ENCODE measurements at regions not wholly inside any gene's neighbourhood (a gene's known extent, or its start where the extent isn't known, plus 50 kb on each side); places are given as distances from the start of the nearest gene placed in this dataset.
"Not testable (repeated sequence)": the region's sequence is repeated elsewhere in the genome, so short reads cannot be mapped to it uniquely, and the experiment has no call there.

GRCh38 chr10:36425131-36425797 is 700.1 kb upstream of the ANKRD30A start:
- H3K4me3 Mint-ChIP-seq = no peak overlapping the region
- no peaks in the 10 kb centered on the region for H3K4me1 Mint-ChIP-seq
- no peaks in the 10 kb centered on the region for H3K27me3 Mint-ChIP-seq
- H3K36me3 Mint-ChIP-seq (ENCODE audit: low read depth) = no peaks in the 10 kb centered on the region
- peaks cover 24% of the 10 kb centered on the region for H3K9me3 Mint-ChIP-seq
- no peak overlapping the region for H3K27ac Mint-ChIP-seq
- no peak for ATAC-seq (replicated peaks)

DNA sequence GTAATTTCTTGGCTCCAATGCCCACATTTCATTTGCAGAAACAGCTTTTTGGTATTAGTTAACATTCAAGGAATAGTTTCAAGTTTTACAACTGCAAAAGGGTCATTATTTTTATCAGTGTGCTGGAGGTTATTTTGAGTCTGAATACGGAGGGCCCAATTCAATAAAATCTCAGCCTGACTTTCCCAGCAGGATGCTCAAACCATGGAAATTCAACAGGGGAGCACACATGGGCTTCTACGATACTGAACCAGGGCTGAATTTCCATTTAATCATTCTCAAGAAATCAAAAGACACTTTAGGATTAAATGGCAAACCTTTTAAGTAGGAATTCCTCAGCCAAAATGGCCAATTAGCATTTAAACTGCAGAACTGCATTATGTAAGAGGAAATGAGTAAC is 700.9 kb upstream of the ANKRD30A start:
- Mint-ChIP-seq H3K27me3 (no peaks in the 10 kb centered on the region), H3K9me3 (peaks cover 18% of the 10 kb centered on the region), H3K27ac (no peak overlapping the region), H3K4me3 (no peak overlapping the region), H3K36me3 (ENCODE audit: low read depth) (no peaks in the 10 kb centered on the region), H3K4me1 (no peaks in the 10 kb centered on the region)
- ATAC-seq (replicated peaks) = no peak

- Mint-ChIP-seq H3K27me3 (no peaks in the 10 kb centered on the region), H3K27ac (no peak overlapping the region), H3K4me3 (no peak overlapping the region), H3K9me3 (peaks cover 14% of the 10 kb centered on the region), H3K36me3 (ENCODE audit: low read depth) (no peaks in the 10 kb centered on the region), H3K4me1 (no peaks in the 10 kb centered on the region)
- no peak for ATAC-seq (replicated peaks)
These were observed 701.6 kb upstream of the ANKRD30A start for GRCh38 chr10:36423821-36424248.

- Mint-ChIP-seq H3K36me3 (ENCODE audit: low read depth) (no peaks in the 10 kb centered on the region), H3K9me3 (peaks cover 13% of the 10 kb centered on the region), H3K27ac (no peak overlapping the region), H3K4me3 (no peak overlapping the region), H3K4me1 (no peaks in the 10 kb centered on the region), H3K27me3 (no peaks in the 10 kb centered on the region)
- no peak for ATAC-seq (replicated peaks)
These were observed 703.4 kb upstream of the ANKRD30A start for GRCh38 chr10:36421992-36422391.

GRCh38 chr10:36416513-36416912 is 708.9 kb upstream of the ANKRD30A start:
- Mint-ChIP-seq H3K36me3 (ENCODE audit: low read depth) (no peaks in the 10 kb centered on the region), H3K9me3 (peaks cover 17% of the 10 kb centered on the region), H3K4me1 (no peaks in the 10 kb centered on the region), H3K4me3 (no peak overlapping the region), H3K27ac (no peak overlapping the region), H3K27me3 (no peaks in the 10 kb centered on the region)
- no peak for ATAC-seq (replicated peaks)

GRCh38 chr10:36412942-36413341 is 712.5 kb upstream of the ANKRD30A start:
- no peak overlapping the region for H3K4me3 Mint-ChIP-seq
- H3K9me3 Mint-ChIP-seq = peaks cover 20% of the 10 kb centered on the region
- H3K4me1 Mint-ChIP-seq = no peaks in the 10 kb centered on the region
- ATAC-seq (replicated peaks) = no peak
- H3K27me3 Mint-ChIP-seq = no peaks in the 10 kb centered on the region
- no peaks in the 10 kb centered on the region for H3K36me3 Mint-ChIP-seq (ENCODE audit: low read depth)
- no peak overlapping the region for H3K27ac Mint-ChIP-seq

- not testable (repeated sequence) for ATAC-seq (replicated peaks); H3K27me3 Mint-ChIP-seq; H3K4me3 Mint-ChIP-seq; H3K27ac Mint-ChIP-seq; H3K9me3 Mint-ChIP-seq; H3K36me3 Mint-ChIP-seq (ENCODE audit: low read depth); H3K4me1 Mint-ChIP-seq
These were observed 725.2 kb upstream of the ANKRD30A start for GRCh38 chr10:36400238-36400637.

GRCh38 chr10:36393801-36394200 is 731.6 kb upstream of the ANKRD30A start:
- Mint-ChIP-seq H3K36me3 (ENCODE audit: low read depth) (no peaks in the 10 kb centered on the region), H3K4me3 (no peak overlapping the region)

GRCh38 chr10:36391405-36391804 is 734.0 kb upstream of the ANKRD30A start:
- Mint-ChIP-seq H3K36me3 (ENCODE audit: low read depth) (no peaks in the 10 kb centered on the region), H3K4me1 (no peaks in the 10 kb centered on the region), H3K9me3 (peaks cover 12% of the 10 kb centered on the region), H3K4me3 (no peak overlapping the region), H3K27ac (no peak overlapping the region), H3K27me3 (no peaks in the 10 kb centered on the region)
- no peak for ATAC-seq (replicated peaks)

More at GRCh38 chr10:36393801-36394200, 731.6 kb upstream of the ANKRD30A start:
- H3K27me3 Mint-ChIP-seq = no peaks in the 10 kb centered on the region
- no peaks in the 10 kb centered on the region for H3K4me1 Mint-ChIP-seq
- H3K27ac Mint-ChIP-seq = no peak overlapping the region
- ATAC-seq (replicated peaks) = no peak
- H3K9me3 Mint-ChIP-seq = peaks cover 10% of the 10 kb centered on the region

DNA sequence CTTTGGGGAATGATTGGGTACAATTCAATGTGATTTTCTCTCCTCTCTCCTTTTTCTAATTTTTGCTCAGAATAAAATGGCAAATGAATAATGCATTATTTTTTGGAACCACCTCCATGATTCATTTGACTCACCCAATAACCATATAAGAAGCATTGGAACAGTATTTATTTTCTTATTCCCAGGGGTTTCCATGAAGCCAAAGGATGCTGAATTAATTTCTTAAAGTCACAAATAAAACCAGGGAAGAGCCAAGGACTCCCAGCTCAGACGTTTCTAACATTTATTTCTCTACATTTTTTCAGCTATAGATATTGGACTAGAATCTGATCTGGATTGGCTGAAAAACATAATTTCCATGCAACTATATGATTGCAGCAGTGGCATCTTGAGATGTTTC is 735.2 kb upstream of the ANKRD30A start:
- Mint-ChIP-seq H3K27me3 (no peaks in the 10 kb centered on the region), H3K36me3 (ENCODE audit: low read depth) (no peaks in the 10 kb centered on the region)

GRCh38 chr10:36388166-36388565 is 737.2 kb upstream of the ANKRD30A start:
- Mint-ChIP-seq H3K4me1 (no peaks in the 10 kb centered on the region), H3K36me3 (ENCODE audit: low read depth) (no peaks in the 10 kb centered on the region), H3K27me3 (no peaks in the 10 kb centered on the region), H3K9me3 (peaks cover 16% of the 10 kb centered on the region), H3K27ac (no peak overlapping the region), H3K4me3 (no peak overlapping the region)
- ATAC-seq (replicated peaks) = no peak

More for the DNA sequence above, 735.2 kb upstream of the ANKRD30A start:
- H3K27ac Mint-ChIP-seq = no peak overlapping the region
- peaks cover 12% of the 10 kb centered on the region for H3K9me3 Mint-ChIP-seq
- ATAC-seq (replicated peaks) = no peak
- H3K4me1 Mint-ChIP-seq = no peaks in the 10 kb centered on the region
- no peak overlapping the region for H3K4me3 Mint-ChIP-seq

DNA sequence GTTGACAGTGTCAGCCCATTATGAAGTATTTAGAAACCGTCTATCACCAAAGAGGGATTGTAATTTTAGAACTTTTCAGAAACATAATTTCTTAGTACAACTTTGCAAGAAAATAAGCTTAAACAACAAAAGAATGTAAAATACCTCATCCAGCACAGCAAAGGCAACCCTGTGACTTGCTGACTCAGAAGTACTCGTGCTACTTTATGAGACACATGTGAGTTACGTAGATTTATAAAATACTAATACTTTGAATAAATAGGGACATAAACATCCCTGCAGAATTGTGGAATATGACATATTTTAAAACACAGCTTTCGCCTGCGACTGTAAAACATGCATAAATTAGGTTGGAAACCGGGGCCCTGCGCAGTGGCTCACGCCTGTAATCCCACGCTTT is 739.7 kb upstream of the ANKRD30A start:
- ATAC-seq (replicated peaks) = no peak
- Mint-ChIP-seq H3K4me1 (no peaks in the 10 kb centered on the region), H3K9me3 (peaks cover 16% of the 10 kb centered on the region), H3K4me3 (no peak overlapping the region), H3K27ac (no peak overlapping the region), H3K36me3 (ENCODE audit: low read depth) (no peaks in the 10 kb centered on the region), H3K27me3 (no peaks in the 10 kb centered on the region)

DNA sequence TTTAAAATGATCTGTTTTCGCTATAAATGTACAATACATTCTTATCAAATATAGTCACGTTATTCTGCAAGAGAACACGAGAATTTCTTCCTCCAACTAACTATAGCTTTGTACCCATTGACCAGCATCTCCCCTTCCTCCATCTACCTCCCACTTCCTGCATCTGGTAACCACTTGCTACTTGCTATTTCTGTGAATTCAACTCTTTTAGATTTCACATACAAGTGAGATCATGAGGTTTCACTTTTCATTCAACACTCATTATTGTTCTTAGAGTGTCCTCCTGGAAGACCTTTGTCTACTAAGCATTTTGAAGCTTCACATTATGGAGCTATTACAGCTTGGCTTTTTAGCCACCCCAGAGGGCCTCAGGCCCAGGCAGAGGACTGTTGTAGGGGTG is 741.3 kb upstream of the FZD8 start:
- peaks cover 14% of the 10 kb centered on the region for H3K9me3 Mint-ChIP-seq
- no peaks in the 10 kb centered on the region for H3K36me3 Mint-ChIP-seq (ENCODE audit: low read depth)
- H3K27ac Mint-ChIP-seq = no peak overlapping the region
- H3K4me1 Mint-ChIP-seq = no peaks in the 10 kb centered on the region
- no peak for ATAC-seq (replicated peaks)
- no peak overlapping the region for H3K4me3 Mint-ChIP-seq
- no peaks in the 10 kb centered on the region for H3K27me3 Mint-ChIP-seq

- peaks cover 16% of the 10 kb centered on the region for H3K9me3 Mint-ChIP-seq
- H3K4me1 Mint-ChIP-seq = no peaks in the 10 kb centered on the region
- no peaks in the 10 kb centered on the region for H3K36me3 Mint-ChIP-seq (ENCODE audit: low read depth)
- H3K4me3 Mint-ChIP-seq = no peak overlapping the region
- H3K27me3 Mint-ChIP-seq = no peaks in the 10 kb centered on the region
- no peak overlapping the region for H3K27ac Mint-ChIP-seq
- ATAC-seq (replicated peaks) = no peak
These were observed 739.7 kb upstream of the FZD8 start for GRCh38 chr10:36381748-36382147.

GRCh38 chr10:36380538-36380937 is 738.4 kb upstream of the FZD8 start:
- no peak overlapping the region for H3K4me3 Mint-ChIP-seq
- H3K4me1 Mint-ChIP-seq = no peaks in the 10 kb centered on the region
- H3K27ac Mint-ChIP-seq = no peak overlapping the region
- H3K9me3 Mint-ChIP-seq = peaks cover 13% of the 10 kb centered on the region
- ATAC-seq (replicated peaks) = no peak
- no peaks in the 10 kb centered on the region for H3K27me3 Mint-ChIP-seq
- no peaks in the 10 kb centered on the region for H3K36me3 Mint-ChIP-seq (ENCODE audit: low read depth)

- Mint-ChIP-seq H3K4me1 (no peaks in the 10 kb centered on the region), H3K27ac (no peak overlapping the region)
These were observed 733.0 kb upstream of the FZD8 start for GRCh38 chr10:36375107-36375506.

More at GRCh38 chr10:36375107-36375506, 733.0 kb upstream of the FZD8 start:
- H3K9me3 Mint-ChIP-seq = peaks cover 7% of the 10 kb centered on the region
- ATAC-seq (replicated peaks) = no peak
- no peaks in the 10 kb centered on the region for H3K36me3 Mint-ChIP-seq (ENCODE audit: low read depth)
- H3K4me3 Mint-ChIP-seq = no peak overlapping the region
- no peaks in the 10 kb centered on the region for H3K27me3 Mint-ChIP-seq
